WTC11 (cell line): ENCODE measurements at regions not wholly inside any gene's neighbourhood (a gene's known extent, or its start where the extent isn't known, plus 50 kb on each side); places are given as distances from the start of the nearest gene placed in this dataset.

ENCODE experiments used
- ATF1 ChIP-seq: sonication (generic); formaldehyde crosslinking; IDR thresholded peaks from 2 replicates; pipeline ENCODE4 v1.8.1; 2023; ENCODE audit warnings: mild to moderate bottlenecking, moderate library complexity, missing genetic modification reagents
- FOXK1 ChIP-seq: sonication (generic); formaldehyde crosslinking; IDR thresholded peaks from 2 replicates; pipeline ENCODE4 v1.8.0; 2022; ENCODE audit warnings: mild to moderate bottlenecking, moderate library complexity, missing genetic modification reagents
- HMGXB4 ChIP-seq: sonication (generic); formaldehyde crosslinking; IDR thresholded peaks from 2 replicates; pipeline ENCODE4 v1.8.1; 2023; ENCODE audit warnings: mild to moderate bottlenecking, moderate library complexity, missing genetic modification reagents
- ZNF121 ChIP-seq: sonication (generic); formaldehyde crosslinking; IDR thresholded peaks from 2 replicates; pipeline ENCODE4 v1.8.0; 2023; ENCODE audit warnings: missing genetic modification reagents
- TF ChIP-seq, protein P1 (sequence below): fragments of 200-600 bp; IDR thresholded peaks from 2 replicates; pipeline ENCODE4 v1.8.0; 2022; ENCODE audit warnings: antibody characterized with exemption
- TF ChIP-seq, protein P2 (sequence below): sonication (generic); formaldehyde crosslinking; IDR thresholded peaks from 2 replicates; pipeline ENCODE4 v1.8.0; 2022; ENCODE audit warnings: mild to moderate bottlenecking, missing genetic modification reagents

DNA sequence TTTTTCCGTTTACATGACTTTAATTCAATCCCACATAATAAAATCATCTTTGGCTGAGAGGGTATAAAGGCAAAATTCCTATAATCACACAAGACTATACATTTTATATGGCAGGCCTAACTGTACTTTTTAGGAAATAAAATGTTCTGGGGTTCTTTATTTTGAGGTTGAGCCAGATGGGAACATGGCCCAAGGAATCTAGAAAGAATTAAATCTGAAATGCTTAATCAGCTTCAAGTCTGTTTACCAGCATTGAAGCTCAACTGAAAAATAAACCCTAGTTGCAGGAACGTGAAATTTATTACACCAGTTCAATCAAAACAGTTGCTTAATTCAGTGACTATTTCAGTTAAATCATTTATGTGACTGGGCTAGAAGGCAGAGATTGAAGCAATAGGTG lies 191.0 kb upstream of the BTG1 start:
- TF ChIP-seq HMGXB4 (CRISPR knock-in tag), result no peak
- TF ChIP-seq, protein P1, sequence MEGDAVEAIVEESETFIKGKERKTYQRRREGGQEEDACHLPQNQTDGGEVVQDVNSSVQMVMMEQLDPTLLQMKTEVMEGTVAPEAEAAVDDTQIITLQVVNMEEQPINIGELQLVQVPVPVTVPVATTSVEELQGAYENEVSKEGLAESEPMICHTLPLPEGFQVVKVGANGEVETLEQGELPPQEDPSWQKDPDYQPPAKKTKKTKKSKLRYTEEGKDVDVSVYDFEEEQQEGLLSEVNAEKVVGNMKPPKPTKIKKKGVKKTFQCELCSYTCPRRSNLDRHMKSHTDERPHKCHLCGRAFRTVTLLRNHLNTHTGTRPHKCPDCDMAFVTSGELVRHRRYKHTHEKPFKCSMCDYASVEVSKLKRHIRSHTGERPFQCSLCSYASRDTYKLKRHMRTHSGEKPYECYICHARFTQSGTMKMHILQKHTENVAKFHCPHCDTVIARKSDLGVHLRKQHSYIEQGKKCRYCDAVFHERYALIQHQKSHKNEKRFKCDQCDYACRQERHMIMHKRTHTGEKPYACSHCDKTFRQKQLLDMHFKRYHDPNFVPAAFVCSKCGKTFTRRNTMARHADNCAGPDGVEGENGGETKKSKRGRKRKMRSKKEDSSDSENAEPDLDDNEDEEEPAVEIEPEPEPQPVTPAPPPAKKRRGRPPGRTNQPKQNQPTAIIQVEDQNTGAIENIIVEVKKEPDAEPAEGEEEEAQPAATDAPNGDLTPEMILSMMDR, result no peak
- TF ChIP-seq, protein P2, sequence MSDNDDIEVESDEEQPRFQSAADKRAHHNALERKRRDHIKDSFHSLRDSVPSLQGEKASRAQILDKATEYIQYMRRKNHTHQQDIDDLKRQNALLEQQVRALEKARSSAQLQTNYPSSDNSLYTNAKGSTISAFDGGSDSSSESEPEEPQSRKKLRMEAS (CRISPR knock-in tag), result no peak
- TF ChIP-seq ATF1 (CRISPR knock-in tag), result no peak
- no peak for TF ChIP-seq ZNF121
- TF ChIP-seq FOXK1, result no peak
